ENCODE measurements at regions not wholly inside any gene's neighbourhood (a gene's known extent, or its start where the extent isn't known, plus 50 kb on each side); places are given as distances from the start of the nearest gene placed in this dataset.
"Not testable (repeated sequence)": the region's sequence is repeated elsewhere in the genome, so short reads cannot be mapped to it uniquely, and the experiment has no call there.

DNA sequence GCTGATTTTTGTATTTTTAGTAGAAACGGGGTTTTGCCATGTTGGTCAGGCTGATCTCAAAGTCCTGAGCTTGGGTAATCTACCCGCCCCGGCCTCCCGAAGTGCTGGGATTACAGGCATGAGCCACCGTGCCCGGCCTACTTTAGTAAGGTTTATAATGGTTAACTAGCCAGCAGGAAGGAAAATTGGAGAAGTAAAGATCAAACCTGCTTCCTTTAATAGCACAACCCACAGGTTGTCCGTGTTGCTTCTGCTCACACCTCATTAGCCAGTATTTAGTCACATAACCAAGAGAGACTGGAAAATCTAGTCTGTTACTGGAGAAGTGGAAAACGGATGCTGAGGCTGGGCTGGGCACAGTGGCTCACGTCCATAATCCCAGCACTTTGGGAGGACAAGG, 51.9 kb upstream of the TBL1XR1 start:
- DNase-seq (ENCODE audit: low read depth in 2 of 2) = no peak

GRCh38 chr3:177250151-177250550, 52.9 kb upstream of the TBL1XR1 start:
- no peak for DNase-seq (ENCODE audit: low read depth in 2 of 2)

DNA sequence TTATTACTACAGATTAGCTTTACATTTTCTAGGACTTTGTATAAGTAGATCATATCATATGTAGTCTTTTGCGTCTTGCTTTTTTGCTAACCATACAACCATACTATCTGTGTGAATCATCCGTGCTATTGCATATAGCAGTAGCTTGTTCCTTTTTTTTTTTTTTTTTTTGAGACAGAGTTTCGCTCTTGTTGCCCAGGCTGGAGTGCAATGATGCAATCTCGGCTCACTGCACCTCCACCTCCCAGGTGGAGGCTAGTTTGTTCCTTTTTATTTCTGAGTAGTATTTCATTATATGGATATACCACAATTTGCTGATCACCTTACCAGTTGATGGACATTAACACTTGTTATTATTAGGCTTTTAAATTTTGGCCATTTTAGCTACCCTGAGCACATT, 54.5 kb upstream of the TBL1XR1 start:
- no peak for DNase-seq (ENCODE audit: low read depth in 2 of 2)

DNA sequence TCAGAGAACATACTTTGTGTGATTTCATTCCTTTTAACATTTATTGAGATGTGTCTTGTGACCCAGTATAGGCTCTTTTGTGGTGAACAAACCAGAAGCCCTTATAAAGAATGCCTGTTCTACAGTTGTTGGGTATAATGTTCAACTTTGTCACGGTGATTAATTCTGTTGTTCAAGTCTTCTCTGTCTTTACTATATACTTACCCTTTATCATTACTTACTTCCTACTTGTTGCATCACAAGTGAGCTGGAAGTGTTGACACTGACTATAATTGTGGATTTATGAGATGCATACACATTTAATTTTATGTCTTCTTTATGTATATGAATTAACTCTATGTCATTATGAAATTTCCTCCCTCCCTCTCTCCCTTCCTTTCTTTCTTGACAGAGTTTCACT, 59.7 kb upstream of the TBL1XR1 start:
- DNase-seq (ENCODE audit: low read depth in 2 of 2) = no peak

- no peak for DNase-seq (ENCODE audit: low read depth in 2 of 2)
Observed at GRCh38 chr3:177257625-177258024, 60.3 kb upstream of the TBL1XR1 start.

DNA sequence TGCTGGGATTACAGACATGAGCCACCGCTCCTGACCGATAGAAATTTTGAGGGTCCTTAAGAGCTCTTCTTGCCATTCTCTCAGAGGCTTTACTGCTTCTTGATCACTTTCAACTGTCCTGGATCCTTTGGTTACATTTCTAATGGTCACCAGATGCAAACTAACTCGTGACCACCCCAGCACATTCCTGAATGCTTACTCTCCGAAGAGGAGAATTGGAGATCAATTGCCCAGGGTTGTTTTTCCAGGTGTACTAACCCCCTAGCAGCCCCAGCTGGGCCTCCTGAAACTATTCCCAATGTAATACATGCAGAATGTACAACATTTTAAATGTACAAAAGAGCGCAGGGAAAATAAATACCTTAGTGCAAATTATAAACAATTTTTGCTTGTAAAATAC, 65.1 kb upstream of the TBL1XR1 start:
- DNase-seq (ENCODE audit: low read depth in 2 of 2) = no peak

DNA sequence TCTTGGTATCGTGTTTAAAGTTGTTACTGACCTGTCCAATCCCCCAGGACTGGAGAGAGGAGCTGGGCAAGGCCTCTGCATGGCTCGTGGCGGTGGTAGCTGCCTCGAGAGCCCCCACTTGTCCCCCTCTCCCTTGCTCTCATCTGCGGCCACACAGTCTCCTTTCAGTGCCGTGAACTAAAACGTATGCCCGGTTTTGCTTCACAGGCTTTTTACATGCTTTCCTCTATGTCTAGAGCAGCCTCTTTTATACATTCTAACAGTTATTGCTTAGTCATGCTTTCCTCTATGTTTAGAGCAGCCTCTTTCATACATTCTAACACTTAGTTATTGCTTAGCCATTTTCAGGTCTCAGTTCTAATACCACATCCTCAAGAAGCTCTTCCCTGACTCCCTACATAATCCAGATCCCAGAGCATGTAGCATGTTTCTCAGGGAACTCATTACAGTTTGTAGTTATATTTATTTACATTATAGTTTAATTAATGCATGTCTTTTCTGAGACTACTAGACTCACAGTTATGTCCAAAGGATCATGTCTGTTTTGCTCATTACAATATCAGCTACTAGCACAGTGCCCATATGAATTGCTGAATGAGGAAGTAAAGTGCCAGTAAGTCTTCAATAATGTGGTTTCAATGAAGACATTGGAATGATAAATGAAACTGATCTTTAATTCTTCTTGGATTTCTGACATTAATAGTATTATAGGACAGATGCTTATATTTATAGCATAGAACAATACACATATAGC, 66.5 kb upstream of the TBL1XR1 start:
- DNase-seq (ENCODE audit: low read depth in 2 of 2) = no peak

GRCh38 chr3:177271811-177272501, 74.7 kb upstream of the TBL1XR1 start:
- not testable (repeated sequence) for DNase-seq (ENCODE audit: low read depth in 2 of 2)

GRCh38 chr3:177278016-177278415, 80.7 kb upstream of the TBL1XR1 start:
- no peak for DNase-seq (ENCODE audit: low read depth in 2 of 2)

DNA sequence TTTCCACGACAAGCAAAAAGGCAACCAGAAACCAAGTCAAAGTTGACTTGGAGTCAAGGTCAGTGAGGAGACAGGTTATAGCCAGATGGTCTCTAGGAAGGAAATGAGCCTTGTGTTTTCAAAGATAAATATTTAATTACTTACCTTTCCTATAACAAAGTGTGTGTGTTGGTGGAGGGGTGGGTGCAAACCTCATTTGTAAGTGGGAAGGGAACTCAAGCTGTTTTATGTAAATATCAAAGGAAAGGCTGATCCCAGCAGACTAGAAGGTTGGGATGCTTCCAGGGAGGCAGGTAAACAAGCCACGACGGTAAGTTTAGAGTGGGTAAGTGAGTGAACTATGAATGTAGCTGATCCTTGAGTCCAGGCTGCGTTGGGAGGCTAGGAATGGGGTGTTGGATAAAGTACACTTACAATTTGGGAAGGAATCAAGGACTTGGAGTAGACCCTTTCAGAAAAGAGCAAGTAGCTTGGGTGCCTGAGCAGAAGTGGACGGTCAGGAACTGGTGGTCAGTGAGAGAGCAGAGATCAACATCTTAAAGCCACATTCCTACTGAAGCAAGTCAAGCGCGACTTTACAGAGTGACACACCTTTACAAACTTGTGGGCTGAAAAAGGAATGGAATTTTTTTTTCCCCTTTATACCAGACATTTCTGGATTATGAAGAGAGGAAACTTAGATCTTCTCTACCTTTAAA, 82.0 kb upstream of the TBL1XR1 start:
- DNase-seq (ENCODE audit: low read depth in 2 of 2) = no peak

DNA sequence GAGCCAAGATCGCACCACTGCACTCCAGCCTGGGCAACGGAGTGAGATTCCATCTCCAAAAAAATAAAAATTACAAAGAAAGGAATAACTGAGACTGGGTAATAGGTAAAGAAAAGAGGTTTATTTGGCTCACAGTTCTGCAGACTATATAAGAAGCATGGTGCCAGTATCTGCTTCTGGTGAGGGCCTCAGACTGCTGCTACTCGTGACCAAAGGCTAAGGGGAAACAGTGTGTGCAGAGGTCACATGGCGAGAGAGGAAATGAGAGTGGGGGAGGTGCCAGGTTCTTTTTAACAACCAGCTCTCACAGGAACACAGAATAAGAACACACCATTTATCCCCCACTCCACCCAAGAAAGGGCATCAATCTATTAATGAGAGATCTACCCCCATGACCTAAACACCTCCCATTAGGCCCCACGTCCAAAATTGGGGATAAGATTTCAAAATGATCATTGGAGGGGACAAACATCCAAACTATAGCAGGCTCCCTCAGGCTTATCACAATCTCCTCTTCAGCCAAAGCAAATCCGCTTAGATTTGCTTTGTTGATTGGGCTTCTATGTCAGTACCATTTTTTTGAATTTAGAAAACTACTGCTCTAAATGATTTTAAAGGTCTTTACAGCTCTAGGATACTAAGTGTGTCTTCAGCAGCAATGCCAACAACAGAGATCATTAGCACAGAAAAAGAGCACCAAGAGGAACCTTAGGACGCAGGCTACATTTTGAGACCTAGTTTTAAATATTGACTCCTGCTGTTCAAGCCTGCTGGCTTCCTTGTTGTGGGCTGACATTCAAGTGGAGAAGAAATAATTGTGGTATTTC, 84.2 kb upstream of the TBL1XR1 start:
- no peak for DNase-seq (ENCODE audit: low read depth in 2 of 2)

DNA sequence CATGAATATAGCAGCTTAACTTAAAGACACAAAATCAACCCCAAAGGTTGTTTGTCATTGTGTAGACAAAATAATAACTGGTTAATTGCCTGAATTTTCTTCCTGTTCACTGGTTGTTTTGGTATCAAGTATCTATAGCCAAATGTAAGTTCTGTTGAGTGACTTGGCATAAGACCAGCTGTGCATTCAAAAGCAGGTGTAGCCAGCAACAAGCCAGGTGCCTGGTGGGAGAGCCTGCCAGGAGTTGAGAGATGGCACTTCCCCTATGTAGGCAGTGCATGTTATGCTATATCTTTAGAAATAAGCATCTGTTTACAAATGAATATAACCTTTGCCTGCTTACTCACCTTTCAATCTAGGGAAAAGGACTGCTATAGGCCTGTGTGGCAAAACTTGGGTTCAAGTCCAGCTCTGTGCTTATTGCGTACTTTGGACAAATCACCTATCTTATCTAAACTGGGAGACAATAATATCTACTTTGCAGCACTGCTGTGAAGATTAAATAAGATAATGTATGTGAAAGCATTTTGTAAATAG, 84.9 kb upstream of the TBL1XR1 start:
- no peak for DNase-seq (ENCODE audit: low read depth in 2 of 2)

GRCh38 chr3:177283983-177284382, 86.7 kb upstream of the TBL1XR1 start:
- DNase-seq (ENCODE audit: low read depth in 2 of 2) = no peak

- no peak for DNase-seq (ENCODE audit: low read depth in 2 of 2)
Observed at GRCh38 chr3:177284383-177284881, 87.2 kb upstream of the TBL1XR1 start.

GRCh38 chr3:177286034-177286433, 88.8 kb upstream of the TBL1XR1 start:
- DNase-seq (ENCODE audit: low read depth in 2 of 2) = no peak

GRCh38 chr3:177287231-177287630, 89.9 kb upstream of the TBL1XR1 start:
- DNase-seq (ENCODE audit: low read depth in 2 of 2) = no peak

DNA sequence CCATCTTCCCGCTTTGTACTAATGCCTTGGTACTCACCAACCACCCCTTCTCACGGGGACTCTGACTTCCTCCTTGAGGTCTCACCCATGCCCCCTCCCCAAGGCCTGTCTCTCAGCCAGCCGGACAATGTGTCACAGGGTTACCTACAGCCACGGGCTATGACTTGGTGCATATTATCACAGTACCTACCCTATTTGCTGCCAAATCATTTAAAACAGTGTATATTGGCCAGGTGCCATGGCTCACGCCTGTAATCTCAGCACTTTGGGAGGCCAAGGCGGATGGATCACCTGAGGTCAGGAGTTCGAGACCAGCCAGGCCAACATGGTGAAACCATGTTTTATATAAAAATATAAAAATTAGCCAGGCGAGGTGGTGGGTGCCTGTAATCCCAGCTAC, 93.4 kb upstream of the TBL1XR1 start:
- no peak for DNase-seq (ENCODE audit: low read depth in 2 of 2)

DNA sequence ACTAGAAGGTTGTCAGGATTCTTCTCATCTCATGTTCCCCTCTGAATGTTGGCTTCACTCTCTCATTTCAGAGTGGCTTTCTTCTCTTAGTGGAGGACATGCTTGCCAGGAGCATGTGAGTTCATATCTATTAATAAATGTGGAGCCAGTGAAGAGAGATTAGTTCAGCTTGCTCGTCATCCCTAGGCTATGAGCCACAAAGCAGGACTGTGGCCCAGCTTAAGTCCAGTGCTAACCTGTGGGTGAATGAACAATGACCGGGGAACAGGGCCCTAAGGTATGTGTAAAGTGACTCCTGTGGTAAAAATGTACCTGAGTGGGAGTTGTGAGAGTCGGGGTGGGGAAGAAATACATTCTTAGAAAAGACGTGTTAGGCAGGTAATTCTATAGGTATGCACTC, 96.9 kb upstream of the TBL1XR1 start:
- DNase-seq (ENCODE audit: low read depth in 2 of 2) = no peak

GRCh38 chr3:177295116-177295515, 97.8 kb upstream of the TBL1XR1 start:
- DNase-seq (ENCODE audit: low read depth in 2 of 2) = no peak

GRCh38 chr3:177299250-177299649, 102.0 kb upstream of the TBL1XR1 start:
- DNase-seq (ENCODE audit: low read depth in 2 of 2) = no peak

DNA sequence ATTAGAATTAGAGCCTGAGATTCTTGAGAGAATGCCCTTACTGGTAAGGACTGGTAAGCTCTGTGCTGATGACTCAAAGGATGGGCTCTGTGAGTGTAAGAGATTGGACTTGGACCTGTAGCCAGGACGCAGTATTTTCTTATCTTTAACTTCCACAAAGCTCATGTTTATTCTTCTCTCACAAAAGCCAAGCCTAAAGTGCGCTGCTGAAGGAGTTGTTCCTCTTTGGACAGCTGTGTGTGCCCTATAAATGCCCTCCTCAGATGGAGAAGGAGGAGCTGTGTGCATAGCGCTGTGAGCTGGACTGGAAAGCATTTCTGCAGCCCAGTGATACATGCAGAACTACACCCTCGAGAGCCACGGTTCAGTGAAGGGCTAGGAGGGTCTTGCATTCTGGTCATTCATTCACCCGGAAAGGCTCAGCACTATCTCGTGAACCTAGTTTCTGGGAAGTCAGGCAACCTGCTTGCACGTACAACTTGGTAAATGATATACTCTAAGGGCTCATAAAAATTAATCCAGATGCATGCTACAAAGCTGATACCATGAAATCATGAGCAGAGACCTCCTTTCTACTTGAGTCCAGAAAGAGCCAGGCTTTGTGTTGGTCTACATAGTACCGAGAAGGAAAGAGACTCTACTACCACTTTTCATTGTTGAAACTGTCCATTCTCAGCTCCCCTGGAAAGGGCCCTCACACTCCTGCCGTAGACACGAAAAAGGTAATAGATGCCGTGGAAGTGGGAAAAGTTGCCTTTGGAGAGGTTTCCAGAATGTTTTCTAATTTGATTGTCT, 103.0 kb upstream of the TBL1XR1 start:
- DNase-seq (ENCODE audit: low read depth in 2 of 2) = no peak

Data from stimulated activated CD8-positive, alpha-beta memory T cell treated with anti-CD3 and anti-CD28 coated beads, Interleukin-7, amount 100 ng/mL, for 1 hour (primary cell).